ENCODE measurements at regions not wholly inside any gene's neighbourhood (a gene's known extent, or its start where the extent isn't known, plus 50 kb on each side); places are given as distances from the start of the nearest gene placed in this dataset.

- H2AFZ ChIP-seq (ENCODE audit: low read length), result no peak overlapping the region
- no peaks in the 10 kb centered on the region for H3K4me1 ChIP-seq (ENCODE audit: control insufficient read depth, extremely low read depth, insufficient read depth, low read length)
- no peak overlapping the region for H3K4me3 ChIP-seq (replicated peaks in 1 of 4; ENCODE audit: control extremely low read depth in 1 of 4, insufficient read depth in 1 of 4, low read depth in 3 of 4, low read length in 4 of 4)
- no peak for DNase-seq (ENCODE audit: low read depth in 2 of 2)
- no peaks in the 10 kb centered on the region for H3K36me3 ChIP-seq (ENCODE audit: control insufficient read depth, insufficient read depth, low read length)
- no peaks in the 10 kb centered on the region for H3K27me3 ChIP-seq (ENCODE audit: control insufficient read depth, insufficient read depth, low read length)
- H3K9me3 ChIP-seq (ENCODE audit: control insufficient read depth, insufficient read depth, low read depth, low read length), result no peaks in the 10 kb centered on the region
- no peak overlapping the region for H3K4me2 ChIP-seq (ENCODE audit: extremely low read depth, insufficient read depth, low read length)
- no peaks in the 10 kb centered on the region for H3K79me2 ChIP-seq (ENCODE audit: control insufficient read depth, insufficient read depth, low read length)
- no peaks in the 10 kb centered on the region for H4K20me1 ChIP-seq (ENCODE audit: control insufficient read depth, extremely low read depth, insufficient read depth, low read length)
- no peak for TF ChIP-seq CTCF (conservative IDR thresholded peaks at IDR 0.05 in 1 of 2, IDR thresholded peaks at IDR 0.05 in 1 of 2; ENCODE audit: low read depth in 1 of 2, low read length in 2 of 2)
- H3K27ac ChIP-seq (ENCODE audit: insufficient read depth, low read length), result no peak overlapping the region
- no peak overlapping the region for H3K9ac ChIP-seq (ENCODE audit: insufficient read depth, low read length)
Observed at GRCh38 chr9:2355697-2355983, 265.9 kb upstream of the VLDLR start.

GRCh38 chr9:2356041-2356790, 265.4 kb upstream of the VLDLR start:
- H3K4me3 ChIP-seq (replicated peaks in 1 of 4; ENCODE audit: control extremely low read depth in 1 of 4, insufficient read depth in 1 of 4, low read depth in 3 of 4, low read length in 4 of 4), result no peak overlapping the region
- H3K9me3 ChIP-seq (ENCODE audit: control insufficient read depth, insufficient read depth, low read depth, low read length), result no peaks in the 10 kb centered on the region
- no peak overlapping the region for H3K9ac ChIP-seq (ENCODE audit: insufficient read depth, low read length)
- H3K27ac ChIP-seq (ENCODE audit: insufficient read depth, low read length), result no peak overlapping the region
- H3K27me3 ChIP-seq (ENCODE audit: control insufficient read depth, insufficient read depth, low read length), result no peaks in the 10 kb centered on the region
- H3K4me1 ChIP-seq (ENCODE audit: control insufficient read depth, extremely low read depth, insufficient read depth, low read length), result no peaks in the 10 kb centered on the region
- DNase-seq (ENCODE audit: low read depth in 2 of 2), result peak in 1 of 2 donors; percentile 61
- no peaks in the 10 kb centered on the region for H3K79me2 ChIP-seq (ENCODE audit: control insufficient read depth, insufficient read depth, low read length)
- no peak overlapping the region for H3K4me2 ChIP-seq (ENCODE audit: extremely low read depth, insufficient read depth, low read length)
- TF ChIP-seq EZH2 (IDR thresholded peaks at IDR 0.05; ENCODE audit: low read length, missing control alignments) (no peak), CTCF (conservative IDR thresholded peaks at IDR 0.05 in 1 of 2, IDR thresholded peaks at IDR 0.05 in 1 of 2; ENCODE audit: low read depth in 1 of 2, low read length in 2 of 2) (no peak)
- no peak overlapping the region for H2AFZ ChIP-seq (ENCODE audit: low read length)
- no peaks in the 10 kb centered on the region for H4K20me1 ChIP-seq (ENCODE audit: control insufficient read depth, extremely low read depth, insufficient read depth, low read length)
- H3K36me3 ChIP-seq (ENCODE audit: control insufficient read depth, insufficient read depth, low read length), result no peaks in the 10 kb centered on the region

- DNase-seq (ENCODE audit: low read depth in 2 of 2), result no peak
- no peaks in the 10 kb centered on the region for H3K36me3 ChIP-seq (ENCODE audit: control insufficient read depth, insufficient read depth, low read length)
Observed at GRCh38 chr9:2359891-2360471, 261.6 kb upstream of the VLDLR start.

More at GRCh38 chr9:2359891-2360471, 261.6 kb upstream of the VLDLR start:
- Histone ChIP-seq H3K4me2 (ENCODE audit: extremely low read depth, insufficient read depth, low read length) (no peak overlapping the region), H3K27ac (ENCODE audit: insufficient read depth, low read length) (no peak overlapping the region), H3K4me3 (replicated peaks in 1 of 4; ENCODE audit: control extremely low read depth in 1 of 4, insufficient read depth in 1 of 4, low read depth in 3 of 4, low read length in 4 of 4) (no peak overlapping the region), H3K9me3 (ENCODE audit: control insufficient read depth, insufficient read depth, low read depth, low read length) (no peaks in the 10 kb centered on the region), H3K79me2 (ENCODE audit: control insufficient read depth, insufficient read depth, low read length) (no peaks in the 10 kb centered on the region), H2AFZ (ENCODE audit: low read length) (no peak overlapping the region), H3K9ac (ENCODE audit: insufficient read depth, low read length) (no peak overlapping the region), H4K20me1 (ENCODE audit: control insufficient read depth, extremely low read depth, insufficient read depth, low read length) (no peaks in the 10 kb centered on the region), H3K27me3 (ENCODE audit: control insufficient read depth, insufficient read depth, low read length) (no peaks in the 10 kb centered on the region), H3K4me1 (ENCODE audit: control insufficient read depth, extremely low read depth, insufficient read depth, low read length) (no peaks in the 10 kb centered on the region)
- no peak for TF ChIP-seq CTCF (conservative IDR thresholded peaks at IDR 0.05 in 1 of 2, IDR thresholded peaks at IDR 0.05 in 1 of 2; ENCODE audit: low read depth in 1 of 2, low read length in 2 of 2)
- no peak for TF ChIP-seq EZH2 (IDR thresholded peaks at IDR 0.05; ENCODE audit: low read length, missing control alignments)

All from fibroblast of lung (primary cell).